Activated effector memory CD4-positive, alpha-beta T cell treated with Interleukin-2 at 50 U/mL for 16 hours (primary cell): ENCODE measurements at regions not wholly inside any gene's neighbourhood (a gene's known extent, or its start where the extent isn't known, plus 50 kb on each side); places are given as distances from the start of the nearest gene placed in this dataset.

Experiments
- DNase-seq: peaks from one replicate; pipeline ENCODE4 v3.0.0-alpha.2; 2020

DNA sequence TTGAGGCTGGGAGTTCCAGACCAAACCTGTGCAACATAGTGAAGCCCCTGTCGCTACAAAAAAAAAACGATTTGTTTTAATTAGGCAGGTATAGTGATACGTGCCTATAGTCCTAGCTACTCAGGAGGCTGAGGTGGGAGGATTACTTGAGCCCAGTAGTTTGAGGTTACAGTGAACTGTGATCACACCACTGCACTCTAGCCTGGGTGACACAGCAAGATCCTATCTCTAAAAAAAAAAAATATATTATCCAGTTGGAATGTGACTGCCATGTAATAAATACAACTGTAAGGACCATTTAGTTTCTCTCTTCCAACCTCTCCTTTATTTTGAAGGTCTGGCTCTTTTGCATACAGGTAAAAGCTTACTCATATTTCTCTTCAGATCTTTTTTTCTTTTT, 571.5 kb downstream of the UTRN start:
- no peak for DNase-seq

- DNase-seq: no peak
Observed at GRCh38 chr6:144857086-144857485, 572.0 kb downstream of the UTRN start.

- DNase-seq: no peak
Observed at GRCh38 chr6:144862769-144863168, 577.6 kb downstream of the UTRN start.

GRCh38 chr6:144867761-144868160, 582.6 kb downstream of the UTRN start:
- no peak for DNase-seq

- no peak for DNase-seq
Observed at GRCh38 chr6:144870782-144871181, 585.6 kb downstream of the UTRN start.

- DNase-seq: no peak
Observed at GRCh38 chr6:144873623-144874378, 588.7 kb downstream of the UTRN start.

- DNase-seq: no peak
Observed at GRCh38 chr6:144876689-144877088, 591.6 kb downstream of the UTRN start.

DNA sequence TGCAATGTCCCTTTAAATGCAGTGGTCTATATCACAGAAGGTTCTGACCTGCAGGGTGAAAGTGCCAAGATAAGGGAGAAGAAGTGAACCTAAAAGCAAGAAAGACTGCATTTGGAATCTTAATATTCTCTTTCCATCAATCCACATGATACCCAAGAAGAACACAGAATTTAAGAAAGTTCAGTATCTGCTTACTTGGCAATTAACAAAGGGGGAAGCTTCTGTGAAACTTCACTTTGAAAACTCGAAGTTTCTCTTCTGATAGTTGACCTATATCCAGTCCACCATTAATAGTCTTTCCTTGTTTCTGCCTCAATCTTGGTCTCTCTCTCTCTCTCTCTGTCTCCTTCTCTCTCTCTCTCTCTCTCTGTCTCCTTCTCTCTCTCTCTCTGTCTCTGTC, 592.0 kb downstream of the UTRN start:
- DNase-seq: no peak

- DNase-seq: no peak
Observed at GRCh38 chr6:144878577-144878976, 593.4 kb downstream of the UTRN start.

DNA sequence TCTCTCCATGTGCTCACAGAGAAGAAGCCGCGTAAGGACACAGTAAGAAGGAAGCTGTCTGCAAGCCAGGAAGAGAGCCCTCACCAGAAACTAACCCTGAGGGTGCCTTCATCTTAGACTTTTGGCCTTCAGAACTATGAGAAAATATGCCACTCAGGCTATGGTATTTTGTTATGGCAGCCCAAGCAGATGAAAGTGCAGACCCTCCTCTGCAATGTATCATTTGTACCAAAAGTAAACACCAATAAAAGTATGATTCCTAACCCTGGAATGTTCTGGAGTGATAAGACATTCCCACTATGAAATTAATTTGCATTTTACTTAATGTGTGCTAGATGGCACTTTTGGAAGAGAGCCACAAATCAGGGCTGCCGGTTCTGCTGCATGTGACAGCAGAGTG, 594.3 kb downstream of the UTRN start:
- DNase-seq: no peak

DNA sequence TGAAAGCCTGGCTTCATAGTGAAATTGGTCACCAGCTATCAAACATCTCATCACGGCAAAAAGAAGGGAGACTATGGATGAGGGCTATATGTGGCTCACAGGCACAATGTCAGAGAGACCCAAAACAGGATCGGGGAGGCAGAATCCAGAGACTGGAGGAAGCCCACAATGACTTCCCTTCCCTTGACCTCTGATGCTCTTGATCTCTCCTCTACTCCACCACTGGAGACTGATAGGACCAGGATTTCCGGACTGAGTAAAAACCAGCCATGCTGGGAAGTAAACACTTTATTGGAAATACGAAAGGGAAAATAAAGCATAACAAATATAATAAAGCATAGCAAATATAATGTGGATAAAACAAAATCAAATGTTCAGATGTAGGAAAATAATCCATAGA, 597.3 kb downstream of the UTRN start:
- DNase-seq: no peak

DNA sequence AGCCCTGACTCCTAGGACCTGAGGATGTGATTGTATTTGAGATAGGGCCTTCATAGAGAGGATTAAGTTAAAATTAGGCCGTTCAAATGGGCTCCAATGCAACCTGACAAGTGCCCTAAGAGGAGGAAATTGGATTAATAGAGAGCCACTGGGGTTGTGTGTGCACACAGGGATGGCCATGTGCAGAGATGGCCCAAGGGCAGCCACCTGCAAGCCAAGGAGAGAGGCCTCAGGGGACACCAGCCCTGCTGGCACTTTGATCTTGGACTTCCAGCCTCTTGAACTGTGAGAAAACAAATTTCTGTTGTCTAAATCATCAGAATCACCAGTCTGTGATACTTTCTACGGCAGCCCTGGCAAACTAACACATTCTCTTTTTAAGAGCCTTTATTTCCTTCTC, 598.8 kb downstream of the UTRN start:
- DNase-seq: no peak

- no peak for DNase-seq
Observed at GRCh38 chr6:144885817-144886216, 600.7 kb downstream of the UTRN start.

DNA sequence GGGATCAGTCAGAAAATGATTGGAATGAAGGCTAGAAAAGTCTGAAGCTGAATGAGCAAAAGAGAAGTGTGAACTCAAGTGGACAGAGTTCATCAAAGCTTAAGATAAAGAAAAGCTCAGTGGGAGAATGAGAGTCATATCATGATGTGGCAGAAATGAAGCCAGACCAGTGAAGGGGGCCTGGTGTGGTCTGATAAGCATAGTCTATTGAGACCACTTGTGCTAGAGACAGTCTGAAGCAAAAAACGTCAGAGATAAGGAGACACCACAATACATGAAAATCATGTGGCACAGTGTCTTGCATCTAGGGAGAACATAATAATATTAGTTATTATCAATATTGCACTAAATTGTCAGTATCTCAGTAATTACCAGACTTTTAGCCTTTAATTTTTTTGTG, 601.5 kb downstream of the UTRN start:
- DNase-seq: no peak

- DNase-seq: no peak
Observed at GRCh38 chr6:144888621-144889020, 603.5 kb downstream of the UTRN start.

- DNase-seq: no peak
Observed at GRCh38 chr6:144893680-144894151, 608.6 kb downstream of the UTRN start.

DNA sequence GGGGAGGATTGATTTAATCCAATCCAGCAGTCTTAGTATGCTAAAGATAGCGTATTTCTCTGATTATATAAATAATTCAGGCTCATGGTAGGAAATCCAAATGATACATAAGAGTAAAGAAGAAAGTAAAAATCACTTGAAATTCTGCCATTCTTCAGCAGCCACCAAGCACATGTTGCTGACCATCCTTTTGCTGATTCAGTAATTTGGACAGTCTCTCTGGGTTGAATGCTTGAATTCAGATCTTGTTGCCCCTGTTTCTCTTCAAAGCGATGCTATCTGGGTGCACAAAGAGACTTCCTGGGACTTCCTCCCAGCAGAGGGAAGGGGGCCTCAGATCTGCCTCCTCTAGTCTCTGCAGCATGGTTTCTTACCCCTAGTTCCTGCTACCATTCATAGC, 609.1 kb downstream of the UTRN start:
- no peak for DNase-seq

- no peak for DNase-seq
Observed at GRCh38 chr6:144895313-144896278, 610.5 kb downstream of the UTRN start.

DNA sequence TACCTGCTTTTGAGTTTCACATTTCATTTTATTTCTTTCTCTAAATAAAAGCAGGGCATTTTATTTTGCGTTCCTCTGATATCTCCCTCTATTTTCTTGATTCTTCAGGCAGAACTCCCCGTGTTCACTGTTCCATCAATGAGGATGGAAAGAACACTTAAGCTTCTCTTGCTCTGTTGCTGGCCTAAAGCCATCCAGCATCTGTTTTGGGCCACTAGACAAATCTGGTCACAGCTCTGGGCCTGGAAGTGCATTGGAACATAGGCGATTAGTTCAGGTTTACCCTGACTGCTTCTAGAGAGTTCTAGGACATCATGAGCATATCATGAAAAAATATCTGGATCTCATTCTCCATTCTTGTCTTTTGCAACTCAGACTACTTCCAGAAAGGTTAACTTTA, 611.2 kb downstream of the UTRN start:
- no peak for DNase-seq

GRCh38 chr6:144896871-144897270, 611.7 kb downstream of the UTRN start:
- no peak for DNase-seq

DNA sequence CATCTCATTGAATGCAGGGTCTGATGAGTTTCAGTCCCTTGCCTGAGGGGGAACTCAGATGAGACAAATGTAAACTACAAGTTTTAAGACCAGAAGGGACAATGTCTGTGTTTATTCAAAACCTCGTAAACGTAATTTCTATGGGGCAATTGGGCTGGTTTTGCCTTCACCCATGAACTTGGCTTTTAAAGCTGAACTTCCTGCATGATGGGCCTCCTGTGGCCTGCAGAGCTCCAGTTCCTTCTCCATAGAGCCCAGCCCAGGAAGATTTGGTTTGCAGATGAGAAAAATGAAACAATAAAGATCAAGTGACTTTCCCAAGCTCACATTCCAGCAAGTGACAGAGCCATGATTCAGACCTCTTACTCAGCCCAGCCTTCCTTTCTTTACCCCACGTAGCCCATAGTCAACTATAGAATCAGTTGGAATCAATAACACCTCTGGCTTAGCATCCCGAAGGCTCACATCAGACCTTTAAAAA, 612.3 kb downstream of the UTRN start:
- DNase-seq: no peak

- no peak for DNase-seq
Observed at GRCh38 chr6:144898052-144898689, 613.0 kb downstream of the UTRN start.

DNA sequence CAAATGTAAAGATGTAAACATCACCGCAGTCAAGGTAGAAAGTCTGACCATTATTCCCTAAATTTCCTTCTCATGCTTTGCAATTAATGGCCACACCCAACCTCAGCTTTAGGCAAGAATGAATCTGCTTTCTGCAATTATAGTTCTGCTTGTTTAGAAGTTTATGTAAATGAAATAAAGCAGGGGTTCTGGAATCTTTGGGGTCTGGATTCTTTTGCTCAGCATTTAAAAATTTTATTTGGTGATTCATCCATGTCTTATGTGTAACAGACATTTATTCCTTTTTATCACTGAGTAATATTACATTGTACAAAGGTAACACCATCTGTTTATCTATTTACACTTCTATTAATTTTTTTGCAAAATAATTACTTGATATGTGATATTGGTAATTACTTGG, 613.6 kb downstream of the UTRN start:
- DNase-seq: no peak
